Activated CD4-positive, alpha-beta memory T cell treated with anti-CD3 and anti-CD28 coated beads, Interleukin-2, amount 10 ng/mL, durations not matched to agents 7 days and 5 days (primary cell): ENCODE measurements at regions not wholly inside any gene's neighbourhood (a gene's known extent, or its start where the extent isn't known, plus 50 kb on each side); places are given as distances from the start of the nearest gene placed in this dataset.

Experiments
- CTCF ChIA-PET: fragments of 350-600 bp; sonication (Branson Sonifier 250); formaldehyde crosslinking; loops from one replicate; lab custom pipeline; 2021; ENCODE audit warnings: antibody characterized with exemption, inconsistent platforms; lab: Charles Lee
- POLR2A ChIA-PET: fragments of 350-600 bp; sonication (Branson Sonifier 250); formaldehyde crosslinking; loops from one replicate; lab custom pipeline; 2021; ENCODE audit warnings: antibody characterized with exemption; lab: Charles Lee
- DNase-seq: peaks from one replicate; pipeline ENCODE4 v3.0.0-alpha.2; 2020
- H3K27ac Mint-ChIP-seq: one replicate; pipeline ENCODE4 v1.8.0; 2021; ENCODE audit warnings: mild to moderate bottlenecking, mixed read lengths
- H3K27me3 Mint-ChIP-seq: one replicate; pipeline ENCODE4 v1.8.0; 2021; ENCODE audit warnings: mixed read lengths
- H3K36me3 Mint-ChIP-seq: one replicate; pipeline ENCODE4 v1.8.0; 2021; ENCODE audit warnings: low read depth, mixed read lengths
- H3K4me1 Mint-ChIP-seq: one replicate; pipeline ENCODE4 v1.8.0; 2021; ENCODE audit warnings: mixed read lengths
- H3K4me3 Mint-ChIP-seq: one replicate; pipeline ENCODE4 v1.8.0; 2021; ENCODE audit warnings: mild to moderate bottlenecking, mixed read lengths
- H3K9me3 Mint-ChIP-seq: one replicate; pipeline ENCODE4 v1.8.0; 2021; ENCODE audit warnings: mixed read lengths

GRCh38 chr3:62954580-62954979 is 79.4 kb upstream of the CADPS start:
- no peaks in the 10 kb centered on the region for H3K27me3 Mint-ChIP-seq
- CTCF ChIA-PET: no interaction called here
- H3K36me3 Mint-ChIP-seq: no peaks in the 10 kb centered on the region
- H3K27ac Mint-ChIP-seq: no peak overlapping the region
- no peaks in the 10 kb centered on the region for H3K9me3 Mint-ChIP-seq
- no peaks in the 10 kb centered on the region for H3K4me1 Mint-ChIP-seq
- POLR2A ChIA-PET: no interaction called here
- DNase-seq: no peak
- H3K4me3 Mint-ChIP-seq: no peak overlapping the region

DNA sequence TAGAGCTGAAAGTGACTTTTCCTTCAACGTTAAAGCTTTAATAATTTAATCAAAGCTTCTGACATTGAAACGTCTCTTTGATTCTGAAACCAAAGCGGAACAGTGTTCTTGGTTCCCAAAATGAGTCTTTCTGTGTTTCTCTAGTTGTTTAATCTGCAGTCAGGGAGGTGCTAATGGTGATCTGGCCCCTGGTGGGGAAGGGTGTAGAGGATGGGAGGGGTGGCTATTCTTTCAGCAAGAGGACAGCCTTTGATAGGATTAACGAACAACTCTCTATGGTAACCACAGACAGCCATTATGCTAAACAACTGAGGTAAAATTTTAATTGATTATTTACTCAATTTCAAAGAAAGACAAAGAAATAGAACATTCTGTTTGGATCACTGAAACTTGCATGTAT is 79.9 kb upstream of the CADPS start:
- CTCF ChIA-PET: no interaction called here
- Mint-ChIP-seq H3K27me3 (no peaks in the 10 kb centered on the region), H3K27ac (no peak overlapping the region), H3K4me3 (no peak overlapping the region), H3K9me3 (no peaks in the 10 kb centered on the region), H3K36me3 (no peaks in the 10 kb centered on the region), H3K4me1 (no peaks in the 10 kb centered on the region)
- DNase-seq: no peak
- POLR2A ChIA-PET: no interaction called here

GRCh38 chr3:62956411-62956810 is 81.2 kb upstream of the CADPS start:
- DNase-seq: no peak
- H3K9me3 Mint-ChIP-seq: no peaks in the 10 kb centered on the region
- H3K4me1 Mint-ChIP-seq: no peaks in the 10 kb centered on the region
- no peak overlapping the region for H3K27ac Mint-ChIP-seq
- H3K4me3 Mint-ChIP-seq: no peak overlapping the region
- H3K36me3 Mint-ChIP-seq: no peaks in the 10 kb centered on the region
- ChIA-PET POLR2A (no interaction called here), CTCF (no interaction called here)
- no peaks in the 10 kb centered on the region for H3K27me3 Mint-ChIP-seq

DNA sequence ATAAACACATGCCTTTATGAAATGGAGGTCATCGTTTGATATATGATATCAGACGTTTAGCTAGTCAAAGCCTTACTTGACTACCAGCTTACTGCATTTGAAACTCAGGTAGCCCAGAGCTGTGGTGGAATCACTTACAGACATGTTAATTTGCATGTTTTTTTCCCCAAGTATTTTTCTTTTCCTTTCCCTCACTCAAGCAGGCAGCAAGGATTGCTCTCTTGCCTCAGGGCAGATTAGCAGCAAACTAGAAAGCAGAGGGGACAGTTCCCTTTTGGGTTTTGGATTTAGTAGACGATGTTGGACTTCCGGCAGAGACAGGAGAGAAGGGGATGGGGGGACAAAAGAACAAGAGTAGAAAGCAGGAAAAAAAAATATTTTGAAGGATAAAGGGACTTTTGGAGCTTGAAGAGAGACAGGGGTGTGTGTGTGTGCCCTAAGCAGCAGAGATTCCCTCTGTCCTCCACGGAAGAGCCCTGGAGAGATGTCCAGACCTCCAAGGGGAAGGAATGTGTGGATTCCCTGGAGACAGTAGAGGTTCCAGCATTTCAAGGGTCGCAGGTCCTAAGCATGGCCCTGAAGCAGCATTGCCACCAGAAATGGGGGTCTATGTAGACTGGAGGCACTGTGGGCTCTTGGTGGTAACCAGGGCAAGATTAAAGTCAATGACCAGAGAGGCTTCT is 86.8 kb upstream of the CADPS start:
- Mint-ChIP-seq H3K9me3 (no peaks in the 10 kb centered on the region), H3K27me3 (no peaks in the 10 kb centered on the region), H3K4me3 (no peak overlapping the region), H3K27ac (no peak overlapping the region), H3K36me3 (no peaks in the 10 kb centered on the region), H3K4me1 (no peaks in the 10 kb centered on the region)
- DNase-seq: no peak
- ChIA-PET CTCF (no interaction called here), POLR2A (no interaction called here)

- no peaks in the 10 kb centered on the region for H3K27me3 Mint-ChIP-seq
- ChIA-PET CTCF (no interaction called here), POLR2A (no interaction called here)
- no peak for DNase-seq
- H3K4me1 Mint-ChIP-seq: no peaks in the 10 kb centered on the region
- H3K36me3 Mint-ChIP-seq: no peaks in the 10 kb centered on the region
- H3K27ac Mint-ChIP-seq: no peak overlapping the region
- no peak overlapping the region for H3K4me3 Mint-ChIP-seq
- H3K9me3 Mint-ChIP-seq: no peaks in the 10 kb centered on the region
Measured at GRCh38 chr3:62962714-62963113, 87.5 kb upstream of the CADPS start.

GRCh38 chr3:62965311-62965710 is 90.1 kb upstream of the CADPS start:
- Mint-ChIP-seq H3K4me3 (no peak overlapping the region), H3K9me3 (no peaks in the 10 kb centered on the region), H3K4me1 (no peaks in the 10 kb centered on the region), H3K27me3 (no peaks in the 10 kb centered on the region), H3K27ac (no peak overlapping the region), H3K36me3 (no peaks in the 10 kb centered on the region)
- POLR2A ChIA-PET: no interaction called here
- no peak for DNase-seq
- CTCF ChIA-PET: no interaction called here

DNA sequence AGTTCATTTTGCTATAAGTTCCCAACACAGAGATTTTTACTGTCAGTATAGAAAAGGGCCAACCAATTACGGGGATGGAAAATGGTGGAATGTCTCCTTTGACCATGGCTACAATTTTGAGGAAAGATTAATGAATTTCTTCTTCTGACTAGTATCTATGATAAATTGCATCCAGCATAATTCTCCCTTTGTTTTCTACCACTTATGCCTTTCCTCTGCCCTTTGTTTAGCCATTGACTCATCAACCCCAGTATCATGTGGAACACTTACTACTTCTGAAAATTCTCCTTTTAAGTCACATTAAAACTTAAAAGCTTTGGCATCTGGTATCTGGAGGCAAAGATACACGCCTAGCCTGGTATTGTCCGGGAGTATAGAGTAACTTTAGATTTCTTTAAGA is 92.9 kb upstream of the CADPS start:
- H3K4me1 Mint-ChIP-seq: no peaks in the 10 kb centered on the region
- POLR2A ChIA-PET: no interaction called here
- no peaks in the 10 kb centered on the region for H3K36me3 Mint-ChIP-seq
- no peak for DNase-seq
- no peak overlapping the region for H3K4me3 Mint-ChIP-seq
- H3K27me3 Mint-ChIP-seq: no peaks in the 10 kb centered on the region
- CTCF ChIA-PET: no interaction called here
- no peaks in the 10 kb centered on the region for H3K9me3 Mint-ChIP-seq
- no peak overlapping the region for H3K27ac Mint-ChIP-seq

DNA sequence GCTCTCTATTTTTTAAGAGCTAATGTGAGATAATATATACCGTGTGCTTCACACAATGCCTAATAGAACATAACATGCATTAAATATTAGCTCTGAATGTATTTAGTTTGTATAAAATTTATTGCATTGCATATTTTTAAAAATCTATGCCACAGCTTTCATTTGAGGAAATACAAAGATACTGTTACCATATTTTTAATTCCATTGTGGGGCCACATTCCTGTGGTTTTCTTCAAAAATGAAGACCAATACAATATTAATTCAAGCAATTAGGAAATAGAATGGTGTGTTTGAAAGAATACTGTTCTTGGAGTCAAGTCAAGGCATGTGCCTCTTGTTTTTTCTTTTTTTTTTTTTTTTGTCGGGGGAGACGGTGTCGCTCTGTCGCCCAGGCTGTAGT is 95.4 kb upstream of the CADPS start:
- Mint-ChIP-seq H3K27me3 (no peaks in the 10 kb centered on the region), H3K27ac (no peak overlapping the region), H3K36me3 (no peaks in the 10 kb centered on the region), H3K4me3 (no peak overlapping the region), H3K9me3 (no peaks in the 10 kb centered on the region), H3K4me1 (no peaks in the 10 kb centered on the region)
- ChIA-PET POLR2A (no interaction called here), CTCF (no interaction called here)
- no peak for DNase-seq

GRCh38 chr3:62975566-62975965 is 100.3 kb upstream of the CADPS start:
- ChIA-PET CTCF (no interaction called here), POLR2A (no interaction called here)
- H3K9me3 Mint-ChIP-seq: no peaks in the 10 kb centered on the region
- H3K27ac Mint-ChIP-seq: no peak overlapping the region
- H3K36me3 Mint-ChIP-seq: no peaks in the 10 kb centered on the region
- no peak for DNase-seq
- no peaks in the 10 kb centered on the region for H3K4me1 Mint-ChIP-seq
- H3K27me3 Mint-ChIP-seq: no peaks in the 10 kb centered on the region
- no peak overlapping the region for H3K4me3 Mint-ChIP-seq

DNA sequence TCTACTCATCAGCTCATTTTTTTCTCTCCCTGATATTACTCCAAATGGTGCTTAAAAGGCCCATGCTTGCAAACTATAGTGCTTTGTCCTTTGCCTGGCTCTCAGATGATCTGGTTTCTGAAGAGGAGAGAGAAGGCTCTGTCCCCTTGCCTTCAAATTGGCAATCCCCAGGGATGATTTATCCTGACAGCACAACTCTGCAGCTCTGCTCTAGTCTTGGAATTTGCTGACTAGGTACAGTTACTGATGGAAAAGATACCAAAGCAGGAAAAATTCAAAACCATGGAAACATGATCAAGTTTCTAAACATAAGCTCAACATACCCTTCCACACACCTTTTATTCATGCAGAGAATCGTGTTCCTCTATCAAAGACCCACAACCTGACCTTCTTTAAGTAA is 106.7 kb upstream of the CADPS start:
- H3K9me3 Mint-ChIP-seq: no peaks in the 10 kb centered on the region
- H3K27me3 Mint-ChIP-seq: no peaks in the 10 kb centered on the region
- no peak overlapping the region for H3K27ac Mint-ChIP-seq
- DNase-seq: no peak
- H3K4me1 Mint-ChIP-seq: no peaks in the 10 kb centered on the region
- H3K36me3 Mint-ChIP-seq: no peaks in the 10 kb centered on the region
- no peak overlapping the region for H3K4me3 Mint-ChIP-seq
- ChIA-PET POLR2A (no interaction called here), CTCF (no interaction called here)

DNA sequence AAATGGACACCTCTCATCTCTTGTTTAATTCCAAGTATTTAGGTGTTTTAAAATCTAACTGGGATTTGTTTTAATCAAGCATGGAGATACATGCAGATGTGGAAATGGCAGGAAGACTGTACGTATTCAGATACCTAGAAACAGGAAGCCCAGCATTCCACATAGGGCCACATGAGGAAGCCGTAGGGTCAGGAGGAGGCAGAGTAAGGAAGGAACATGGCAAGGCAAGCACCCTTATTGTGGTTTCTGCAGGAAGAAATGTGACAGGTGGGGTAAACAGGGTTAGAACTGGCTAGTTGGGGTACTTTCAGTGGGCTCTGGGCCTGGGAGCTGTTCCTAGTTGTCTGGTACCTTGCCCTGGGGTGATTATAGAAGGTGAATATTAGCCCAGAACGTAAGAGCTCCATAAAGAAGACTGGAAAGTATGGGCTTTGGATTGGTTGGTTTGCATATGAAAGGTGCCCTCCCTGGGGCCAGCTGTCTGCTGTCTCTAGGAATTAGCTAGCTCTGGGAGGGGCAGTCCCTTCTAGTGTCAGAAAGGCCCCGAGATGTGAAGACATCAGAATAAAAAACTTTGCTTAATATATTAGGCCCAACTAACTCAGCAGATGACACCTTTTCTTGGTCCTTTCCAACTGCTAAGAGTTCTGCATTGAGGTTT is 107.7 kb upstream of the CADPS start:
- Mint-ChIP-seq H3K36me3 (no peaks in the 10 kb centered on the region), H3K27ac (no peak overlapping the region), H3K4me3 (no peak overlapping the region), H3K4me1 (no peaks in the 10 kb centered on the region), H3K27me3 (no peaks in the 10 kb centered on the region), H3K9me3 (no peaks in the 10 kb centered on the region)
- ChIA-PET POLR2A (no interaction called here), CTCF (no interaction called here)
- no peak for DNase-seq

- ChIA-PET CTCF (no interaction called here), POLR2A (no interaction called here)
- DNase-seq: no peak
- H3K27me3 Mint-ChIP-seq: no peaks in the 10 kb centered on the region
- peaks cover 6% of the 10 kb centered on the region for H3K9me3 Mint-ChIP-seq
- H3K27ac Mint-ChIP-seq: no peak overlapping the region
- no peaks in the 10 kb centered on the region for H3K36me3 Mint-ChIP-seq
- H3K4me3 Mint-ChIP-seq: no peak overlapping the region
- H3K4me1 Mint-ChIP-seq: no peaks in the 10 kb centered on the region
Measured at GRCh38 chr3:62986061-62986460, 110.8 kb upstream of the CADPS start.

DNA sequence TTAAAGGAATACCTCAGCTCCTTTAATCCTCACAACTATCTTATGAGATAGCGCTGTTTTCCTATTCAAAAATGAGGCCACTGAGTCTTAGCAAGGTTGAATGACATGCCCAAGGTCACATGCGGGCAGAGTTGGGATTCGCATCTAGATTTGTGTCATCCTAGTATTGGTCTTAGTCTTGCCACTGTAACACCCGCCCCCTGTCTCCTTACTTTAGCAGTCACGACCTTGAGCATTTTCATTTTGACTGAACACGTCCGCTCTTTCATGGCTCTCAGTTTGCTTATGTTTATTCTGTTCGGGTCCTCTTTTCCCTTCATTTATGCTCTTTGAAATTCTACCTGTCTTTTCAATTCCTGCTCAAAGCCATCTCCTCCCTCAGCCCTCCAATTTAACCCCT is 112.5 kb upstream of the CADPS start:
- ChIA-PET CTCF (no interaction called here), POLR2A (no interaction called here)
- DNase-seq: no peak
- no peak overlapping the region for H3K4me3 Mint-ChIP-seq
- no peak overlapping the region for H3K27ac Mint-ChIP-seq
- no peaks in the 10 kb centered on the region for H3K4me1 Mint-ChIP-seq
- H3K9me3 Mint-ChIP-seq: peaks cover 6% of the 10 kb centered on the region
- H3K27me3 Mint-ChIP-seq: no peaks in the 10 kb centered on the region
- H3K36me3 Mint-ChIP-seq: no peaks in the 10 kb centered on the region

GRCh38 chr3:62990704-62991413 is 115.6 kb upstream of the CADPS start:
- Mint-ChIP-seq H3K27ac (no peak overlapping the region), H3K4me3 (no peak overlapping the region), H3K27me3 (no peaks in the 10 kb centered on the region), H3K36me3 (no peaks in the 10 kb centered on the region), H3K9me3 (peaks cover 11% of the 10 kb centered on the region), H3K4me1 (no peaks in the 10 kb centered on the region)
- ChIA-PET POLR2A (no interaction called here), CTCF (no interaction called here)
- DNase-seq: no peak
